Psoas muscle (tissue), 7 donors: ENCODE measurements at regions not wholly inside any gene's neighbourhood (a gene's known extent, or its start where the extent isn't known, plus 50 kb on each side); places are given as distances from the start of the nearest gene placed in this dataset.

Source experiments
- ATAC-seq, 4 donors: fragments of 200-7000 bp; cut with Tn5 transposase; one replicate each; pipeline ENCODE4 v1.9.1; 2020; ENCODE audit warnings: moderate library complexity in 3 of 4, mild to moderate bottlenecking in 2 of 4
- DNase-seq, 2 donors: peaks; one replicate each; pipeline ENCODE4 v3.0.0-alpha.2; 2020
- H3K27ac ChIP-seq: fragments of 200-600 bp; one replicate; pipeline ENCODE4 v1.8.0; 2022
- H3K27me3 ChIP-seq, 3 donors: fragments of 200-600 bp in 1 of 3; one replicate each; pipeline versions ENCODE4 v1.6.1 to v1.8.0; 2013 to 2022; ENCODE audit warnings: low read length in 2 of 3, mild to moderate bottlenecking in 2 of 3, moderate library complexity in 1 of 3; ENCODE audit not compliant: insufficient read depth in 3 of 3
- H3K36me3 ChIP-seq, 2 donors: fragments of 200-600 bp in 1 of 2; one replicate each; pipeline versions ENCODE4 v1.6.1 to v1.8.0; 2013 to 2022; ENCODE audit warnings: low read depth in 1 of 2, mild to moderate bottlenecking in 1 of 2, moderate library complexity in 1 of 2; ENCODE audit not compliant: insufficient read depth in 1 of 2
- H3K4me1 ChIP-seq: fragments of 200-600 bp; one replicate; pipeline ENCODE4 v1.8.0; 2022
- H3K4me3 ChIP-seq: fragments of 200-600 bp; one replicate; pipeline ENCODE4 v1.8.0; 2022; ENCODE audit warnings: mild to moderate bottlenecking
- H3K9me3 ChIP-seq: fragments of 200-600 bp; one replicate; pipeline ENCODE4 v1.8.0; 2022
- WGBS, 3 donors: extraction: QIAGEN DNeasy Blood & Tissue Kit; methylation state at CpG; one replicate each; pipeline versions ENCODE4 v1.1.6 to v1.1.7; 2013; 5-methylcytosine and 5-hydroxymethylcytosine counted together
- intact Hi-C, 2 donors: fragments of 100-400 bp; cut with DNase I; formaldehyde crosslinking; loops; one replicate each; pipeline versions ENCODE4 v1.11.0 to v1.14.2; 2022
- TF ChIP-seq, protein P1 (sequence below): fragments of 200-600 bp; IDR thresholded peaks from one replicate; pipeline ENCODE4 v1.8.0; 2022; ENCODE audit warnings: antibody characterized with exemption
- donor health status: healthy with polysubstance abuse.
- donor health status: DM: no; HTN: no; CAD: no; lungs with moderate emphysema.
- donor health status: Bipolar disorder and iron deficiency.
- donor health status: healthy.
- donor health status: DM: yes; HTN: yes; CAD: no.
- donor health status: DM: no; HTN: no; CAD: no.
- donor health status: DM: yes; HTN: yes; CAD: no.

- 93 to 100% (median 94%) methylated on average over 2 of the region's 2 CpGs for WGBS, 3 donors
- no peaks in the 10 kb centered on the region for H3K27me3 ChIP-seq
- intact Hi-C loops, result no loop called here
- TF ChIP-seq, protein P1, sequence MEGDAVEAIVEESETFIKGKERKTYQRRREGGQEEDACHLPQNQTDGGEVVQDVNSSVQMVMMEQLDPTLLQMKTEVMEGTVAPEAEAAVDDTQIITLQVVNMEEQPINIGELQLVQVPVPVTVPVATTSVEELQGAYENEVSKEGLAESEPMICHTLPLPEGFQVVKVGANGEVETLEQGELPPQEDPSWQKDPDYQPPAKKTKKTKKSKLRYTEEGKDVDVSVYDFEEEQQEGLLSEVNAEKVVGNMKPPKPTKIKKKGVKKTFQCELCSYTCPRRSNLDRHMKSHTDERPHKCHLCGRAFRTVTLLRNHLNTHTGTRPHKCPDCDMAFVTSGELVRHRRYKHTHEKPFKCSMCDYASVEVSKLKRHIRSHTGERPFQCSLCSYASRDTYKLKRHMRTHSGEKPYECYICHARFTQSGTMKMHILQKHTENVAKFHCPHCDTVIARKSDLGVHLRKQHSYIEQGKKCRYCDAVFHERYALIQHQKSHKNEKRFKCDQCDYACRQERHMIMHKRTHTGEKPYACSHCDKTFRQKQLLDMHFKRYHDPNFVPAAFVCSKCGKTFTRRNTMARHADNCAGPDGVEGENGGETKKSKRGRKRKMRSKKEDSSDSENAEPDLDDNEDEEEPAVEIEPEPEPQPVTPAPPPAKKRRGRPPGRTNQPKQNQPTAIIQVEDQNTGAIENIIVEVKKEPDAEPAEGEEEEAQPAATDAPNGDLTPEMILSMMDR, result no peak
- ATAC-seq (no peak), DNase-seq (no peak)
- no peaks in the 10 kb centered on the region for H3K4me1 ChIP-seq
- no peaks in the 10 kb centered on the region for H3K9me3 ChIP-seq
- no peak overlapping the region for H3K27ac ChIP-seq
- no peaks in the 10 kb centered on the region for H3K36me3 ChIP-seq
- H3K4me3 ChIP-seq, result no peak overlapping the region
These were observed 553.5 kb downstream of the CSNK1G3 start for GRCh38 chr5:124065508-124065907.

- intact Hi-C loops, result no loop called here
- H3K4me1 ChIP-seq, result no peaks in the 10 kb centered on the region
- TF ChIP-seq, protein P1, result no peak
- H3K27me3 ChIP-seq, result no peaks in the 10 kb centered on the region
- H3K4me3 ChIP-seq, result no peak overlapping the region
- DNase-seq (no peak), ATAC-seq (no peak)
- H3K36me3 ChIP-seq, result no peaks in the 10 kb centered on the region
- WGBS, 3 donors, result 79 to 94% (median 88%) methylated on average over 1 of the region's 1 CpG
- no peaks in the 10 kb centered on the region for H3K9me3 ChIP-seq
- H3K27ac ChIP-seq, result no peak overlapping the region
These were observed 553.0 kb downstream of the CSNK1G3 start for GRCh38 chr5:124064956-124065355.

GRCh38 chr5:124061663-124062062 is 549.7 kb downstream of the CSNK1G3 start:
- Histone ChIP-seq H3K4me1 (peaks cover 10% of the 10 kb centered on the region), H3K27me3 (no peaks in the 10 kb centered on the region), H3K36me3 (no peaks in the 10 kb centered on the region), H3K27ac (no peak overlapping the region), H3K4me3 (no peak overlapping the region), H3K9me3 (no peaks in the 10 kb centered on the region)
- intact Hi-C loops, result no loop called here
- DNase-seq (no peak), ATAC-seq (no peak)
- TF ChIP-seq, protein P1, result no peak
- 20 to 37% (median 21%) methylated on average over 1 of the region's 1 CpG for WGBS, 3 donors

DNA sequence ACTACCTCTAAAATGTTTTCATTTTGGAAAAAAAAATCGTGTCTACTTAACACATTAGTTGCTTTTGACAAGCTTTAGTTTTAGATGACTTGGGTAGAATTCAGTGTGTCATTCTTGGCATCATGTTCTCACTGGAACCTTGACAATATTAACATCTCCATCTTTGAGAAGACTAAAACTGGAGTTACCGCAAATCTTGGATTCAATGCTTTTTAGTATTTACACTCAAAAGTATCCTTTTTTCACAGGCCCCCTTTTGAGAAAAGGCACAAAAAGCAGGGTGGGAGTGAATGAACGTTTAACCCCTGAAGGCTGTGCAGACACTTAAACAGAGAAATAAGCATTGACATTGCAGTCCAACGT is 549.1 kb downstream of the CSNK1G3 start:
- no peaks in the 10 kb centered on the region for H3K9me3 ChIP-seq
- intact Hi-C loops, result no loop called here
- H3K4me3 ChIP-seq, result no peak overlapping the region
- H3K27ac ChIP-seq, result no peak overlapping the region
- WGBS, 3 donors, result 56 to 67% (median 56%) methylated on average over 4 of the region's 4 CpGs
- peaks cover 10% of the 10 kb centered on the region for H3K4me1 ChIP-seq
- H3K36me3 ChIP-seq, result no peaks in the 10 kb centered on the region
- TF ChIP-seq, protein P1, result no peak
- H3K27me3 ChIP-seq, result no peaks in the 10 kb centered on the region
- DNase-seq, result no peak
- ATAC-seq, result no peak

- H3K27me3 ChIP-seq, result no peaks in the 10 kb centered on the region
- no peak overlapping the region for H3K4me3 ChIP-seq
- H3K9me3 ChIP-seq, result no peaks in the 10 kb centered on the region
- ATAC-seq, result no peak
- no peak for DNase-seq
- intact Hi-C loops, result no loop called here
- WGBS, 3 donors, result 51 to 83% (median 64%) methylated on average over 5 of the region's 5 CpGs
- H3K4me1 ChIP-seq, result peaks cover 10% of the 10 kb centered on the region
- no peak overlapping the region for H3K27ac ChIP-seq
- H3K36me3 ChIP-seq, result no peaks in the 10 kb centered on the region
- TF ChIP-seq, protein P1, result no peak
These were observed 548.6 kb downstream of the CSNK1G3 start for GRCh38 chr5:124060413-124061067.
